Suppressor macrophage (primary cell): ENCODE measurements at regions not wholly inside any gene's neighbourhood (a gene's known extent, or its start where the extent isn't known, plus 50 kb on each side); places are given as distances from the start of the nearest gene placed in this dataset.
"Not testable (repeated sequence)": the region's sequence is repeated elsewhere in the genome, so short reads cannot be mapped to it uniquely, and the experiment has no call there.

Experiments used
- DNase-seq, 4 experiments: peaks; one replicate each; pipeline ENCODE4 v3.0.0-alpha.2; 2020 to 2022

- DNase-seq: no peak
These were observed 151.7 kb upstream of the ADCY2 start for GRCh38 chr5:7244208-7244607.

- DNase-seq: no peak
These were observed 150.8 kb upstream of the ADCY2 start for GRCh38 chr5:7245121-7245651.

GRCh38 chr5:7246287-7246686 is 149.7 kb upstream of the ADCY2 start:
- DNase-seq: peak in 1 of 4 experiments; percentile 5

- DNase-seq: peak in 3 of 4 experiments; percentile 8 to 15 (median 11)
These were observed 145.9 kb upstream of the ADCY2 start for GRCh38 chr5:7250004-7250403.

- peak; percentile 17 to 75 (median 50) for DNase-seq
These were observed 145.3 kb upstream of the ADCY2 start for GRCh38 chr5:7250611-7251010.

GRCh38 chr5:7251132-7251531 is 144.8 kb upstream of the ADCY2 start:
- peak; percentile 54 to 85 (median 72) for DNase-seq

- DNase-seq: peak; percentile 33 to 65 (median 45)
These were observed 134.9 kb upstream of the ADCY2 start for GRCh38 chr5:7261049-7261448.

GRCh38 chr5:7261900-7262299 is 134.0 kb upstream of the ADCY2 start:
- no peak for DNase-seq

- not testable (repeated sequence) for DNase-seq
These were observed 132.4 kb upstream of the ADCY2 start for GRCh38 chr5:7263398-7264015.

GRCh38 chr5:7265776-7266175 is 130.2 kb upstream of the ADCY2 start:
- DNase-seq: not testable (repeated sequence)

GRCh38 chr5:7268722-7269121 is 127.2 kb upstream of the ADCY2 start:
- DNase-seq: not testable (repeated sequence)

GRCh38 chr5:7269591-7270274 is 126.2 kb upstream of the ADCY2 start:
- no peak for DNase-seq

GRCh38 chr5:7271435-7272084 is 124.4 kb upstream of the ADCY2 start:
- DNase-seq: no peak

GRCh38 chr5:7272408-7272965 is 123.5 kb upstream of the ADCY2 start:
- DNase-seq: no peak

GRCh38 chr5:7274203-7274602 is 121.7 kb upstream of the ADCY2 start:
- no peak for DNase-seq

- not testable (repeated sequence) for DNase-seq
These were observed 106.3 kb upstream of the ADCY2 start for GRCh38 chr5:7289634-7290033.

- not testable (repeated sequence) for DNase-seq
These were observed 98.1 kb upstream of the ADCY2 start for GRCh38 chr5:7297821-7298220.

- DNase-seq: not testable (repeated sequence)
These were observed 96.2 kb upstream of the ADCY2 start for GRCh38 chr5:7299731-7300130.

GRCh38 chr5:7305000-7305674 is 90.8 kb upstream of the ADCY2 start:
- DNase-seq: not testable (repeated sequence)

GRCh38 chr5:7306556-7306955 is 89.4 kb upstream of the ADCY2 start:
- not testable (repeated sequence) for DNase-seq

- DNase-seq: not testable (repeated sequence)
These were observed 88.2 kb upstream of the ADCY2 start for GRCh38 chr5:7307709-7308108.

GRCh38 chr5:7309715-7310114 is 86.2 kb upstream of the ADCY2 start:
- not testable (repeated sequence) for DNase-seq

- DNase-seq: not testable (repeated sequence)
These were observed 85.3 kb upstream of the ADCY2 start for GRCh38 chr5:7310656-7311055.
